Hypothalamus (tissue), 51 donors: ENCODE measurements at regions not wholly inside any gene's neighbourhood (a gene's known extent, or its start where the extent isn't known, plus 50 kb on each side); places are given as distances from the start of the nearest gene placed in this dataset.
"Not testable (repeated sequence)": the region's sequence is repeated elsewhere in the genome, so short reads cannot be mapped to it uniquely, and the experiment has no call there.

Experiments
- DNase-seq, 51 donors: peaks; one replicate each; lab custom pipeline; 2025; lab: John Stamatoyannopoulos, UW

DNA sequence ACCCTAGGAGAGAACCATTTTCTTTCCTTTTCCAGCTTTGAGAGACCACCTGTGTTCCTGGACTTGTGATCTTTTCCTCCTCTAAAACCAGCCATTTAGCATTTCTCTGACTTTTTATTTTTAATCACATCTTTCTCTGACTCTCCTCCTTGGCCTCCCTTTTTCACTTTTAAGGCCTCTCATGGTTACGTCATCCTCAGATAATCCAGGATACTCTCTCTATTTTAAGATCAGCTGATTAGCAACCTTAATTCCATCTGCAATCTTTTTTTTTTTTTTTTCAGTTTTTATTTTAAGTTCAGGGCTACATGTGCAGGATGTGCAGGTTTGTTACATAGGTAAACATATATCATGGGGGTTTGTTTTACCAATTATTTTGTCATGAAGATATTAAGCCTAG, 54.0 kb downstream of the RFPL4B start:
- DNase-seq, result no peak

DNA sequence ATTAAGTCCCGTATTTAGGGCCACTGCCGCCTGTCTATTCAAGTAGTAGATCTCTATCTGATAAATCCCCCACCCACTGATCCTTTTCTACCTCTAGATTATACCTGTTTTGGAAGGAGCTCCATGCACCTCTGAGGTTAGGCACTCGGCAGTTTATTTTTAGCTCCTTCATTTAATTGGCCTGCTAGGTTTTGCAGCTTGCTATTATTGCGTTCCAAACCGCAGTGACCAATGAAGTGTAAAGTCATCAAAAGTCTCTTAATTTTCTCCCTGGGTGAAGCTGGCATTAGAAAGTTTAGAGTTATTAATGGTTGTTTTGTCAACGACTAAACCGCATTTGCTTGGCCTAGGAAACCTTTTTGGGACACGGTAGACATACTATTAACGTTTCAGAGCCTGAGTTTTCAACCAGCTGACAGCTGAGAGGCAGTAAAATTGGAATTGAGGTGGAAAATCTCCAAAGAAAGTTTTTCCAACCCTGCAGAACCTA, 60.0 kb downstream of the RFPL4B start:
- DNase-seq, result no peak

DNA sequence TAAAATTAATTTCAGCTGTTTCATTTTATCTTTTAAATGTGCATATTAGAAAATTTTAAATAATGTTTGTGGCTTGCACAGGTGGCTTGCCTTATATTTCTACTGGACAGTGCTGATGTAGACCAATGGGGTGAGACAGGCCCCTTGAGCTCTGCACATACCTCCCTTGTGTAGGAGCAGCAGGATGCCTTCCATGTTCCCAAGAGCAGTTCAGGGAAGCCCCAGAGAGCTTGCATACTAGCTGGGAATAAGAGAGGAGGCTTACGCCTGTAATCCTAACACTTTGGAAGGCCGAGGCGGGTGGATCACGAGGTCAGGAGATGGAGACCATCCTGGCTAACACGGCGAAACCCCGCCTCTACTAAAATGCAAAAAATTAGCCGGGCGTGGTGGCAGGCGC, 61.4 kb downstream of the RFPL4B start:
- no peak for DNase-seq

- no peak for DNase-seq
Observed at GRCh38 chr6:112409311-112409710, 62.2 kb downstream of the RFPL4B start.

GRCh38 chr6:112413780-112414179, 66.7 kb downstream of the RFPL4B start:
- no peak for DNase-seq

GRCh38 chr6:112415366-112415765, 68.2 kb downstream of the RFPL4B start:
- DNase-seq, result no peak

DNA sequence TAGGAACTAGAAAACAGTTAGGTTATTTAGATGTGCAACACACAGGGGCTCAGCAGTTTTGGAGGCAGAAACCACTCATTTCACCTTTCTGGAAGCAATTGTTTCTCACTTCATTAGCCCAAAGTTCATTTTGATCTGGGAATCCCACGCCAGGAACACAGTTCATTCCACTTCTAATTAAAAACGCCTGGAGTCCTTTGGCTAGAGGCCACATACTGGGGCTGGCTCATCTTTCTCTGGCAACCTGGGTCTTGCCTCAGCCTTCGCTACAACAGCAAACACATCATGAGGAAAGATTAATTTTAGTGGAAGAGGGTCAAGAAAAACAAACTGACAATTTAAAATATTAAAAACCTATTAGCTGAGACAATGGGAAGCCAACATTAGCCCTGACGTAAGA, 69.7 kb downstream of the RFPL4B start:
- no peak for DNase-seq

GRCh38 chr6:112427011-112427410, 79.9 kb downstream of the RFPL4B start:
- DNase-seq, result not testable (repeated sequence)

DNA sequence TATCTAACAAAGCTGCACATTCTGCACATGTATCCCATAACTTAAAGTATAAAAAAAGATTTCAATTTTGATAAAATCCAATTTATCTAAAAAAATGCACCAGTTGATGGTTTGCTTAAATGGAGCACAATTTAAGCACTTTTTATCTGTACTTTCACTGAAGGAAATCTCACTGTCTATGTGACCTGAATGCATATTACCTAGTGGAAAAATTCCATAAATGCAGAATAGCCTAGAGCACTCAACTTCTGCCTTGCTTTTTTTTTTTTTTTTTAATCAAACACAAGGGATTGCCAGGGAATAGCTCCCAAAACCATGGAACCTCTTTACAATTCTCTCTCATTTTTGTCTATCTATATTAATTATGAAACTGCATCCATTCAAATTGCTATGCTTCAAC, 80.4 kb downstream of the RFPL4B start:
- no peak for DNase-seq

DNA sequence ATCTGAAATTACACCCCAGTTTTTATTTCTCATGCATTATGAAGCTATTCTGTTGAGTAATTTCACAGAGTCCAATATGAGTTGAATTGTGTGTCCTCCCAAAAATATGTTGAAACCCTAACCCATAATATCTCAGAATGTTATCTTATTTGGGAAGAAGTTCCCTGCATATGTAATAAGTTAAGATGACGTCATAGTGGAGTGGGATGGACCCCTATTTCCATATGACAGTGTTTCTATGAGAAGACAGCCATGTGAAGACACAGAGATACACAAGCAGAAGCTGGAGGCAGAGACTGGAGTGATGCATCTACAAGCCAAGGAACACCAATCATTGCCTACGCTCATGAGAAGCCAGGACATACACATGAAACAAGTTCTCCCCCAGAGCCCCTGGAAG, 81.3 kb downstream of the RFPL4B start:
- no peak for DNase-seq

DNA sequence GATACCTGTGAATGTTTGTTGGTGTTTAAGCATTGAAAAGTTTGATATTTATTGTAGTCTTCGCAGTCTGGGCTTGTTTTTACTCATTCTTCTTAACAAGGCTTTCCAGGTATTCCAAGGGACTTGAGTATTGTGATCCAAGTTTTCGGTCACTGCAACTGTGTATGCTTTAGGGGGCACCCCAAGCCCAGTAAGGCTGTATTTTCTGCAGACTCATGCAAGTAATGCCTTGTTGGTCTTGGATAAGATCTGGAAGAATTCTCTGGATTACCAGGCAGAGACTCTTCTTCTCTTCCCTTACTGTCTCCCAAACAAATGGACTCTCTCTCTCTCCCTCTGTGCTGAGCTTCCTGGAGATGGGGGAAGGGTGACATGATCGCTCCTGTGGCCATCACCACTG, 82.1 kb downstream of the RFPL4B start:
- DNase-seq, result no peak

GRCh38 chr6:112431803-112432202, 84.7 kb downstream of the RFPL4B start:
- DNase-seq, result no peak

GRCh38 chr6:112432853-112433252, 85.7 kb downstream of the RFPL4B start:
- DNase-seq, result no peak

DNA sequence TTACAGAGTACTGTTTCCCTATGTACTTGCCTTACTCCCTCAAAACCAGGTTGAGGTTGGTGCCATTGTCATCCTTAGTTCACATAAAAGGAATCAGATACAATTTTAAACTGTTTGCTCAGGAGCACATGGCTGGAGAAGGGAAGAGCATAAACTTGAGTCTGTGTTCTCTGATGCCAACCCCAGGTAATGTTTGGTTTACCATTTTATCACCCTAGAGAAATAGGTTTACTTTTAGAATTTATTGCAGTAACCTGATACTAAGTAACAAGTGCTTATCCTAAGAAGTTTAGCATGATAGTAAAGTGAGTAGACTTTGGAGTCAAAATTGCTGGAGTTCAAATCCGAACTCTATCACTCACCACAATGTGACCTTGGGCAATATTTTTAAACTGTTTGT, 86.3 kb downstream of the RFPL4B start:
- DNase-seq, result no peak

DNA sequence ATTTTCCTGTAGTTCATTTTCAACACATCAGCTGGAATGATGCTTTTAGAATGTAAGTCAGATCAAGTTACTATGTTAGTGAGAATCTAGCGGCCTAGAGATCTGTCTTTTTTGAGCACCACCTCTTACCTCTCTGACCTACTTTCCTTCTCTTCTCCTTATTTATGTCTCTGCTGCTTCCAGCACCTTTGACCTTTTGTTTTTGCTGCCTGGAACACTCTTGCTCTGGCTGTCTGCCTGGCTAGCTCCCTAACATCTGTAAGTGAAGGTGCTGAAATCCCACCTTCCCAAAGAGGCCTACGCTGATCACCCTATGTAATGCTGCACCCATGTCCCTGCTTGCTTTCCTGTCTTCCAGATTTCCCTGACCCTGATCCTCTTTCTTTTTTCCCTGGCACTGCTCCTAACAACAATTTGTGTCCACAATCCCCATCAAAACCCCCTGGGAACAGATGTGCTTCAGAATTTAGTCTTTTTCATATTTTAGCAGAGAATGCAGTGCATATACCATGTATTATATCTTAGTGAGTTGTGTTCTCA, 87.8 kb downstream of the RFPL4B start:
- no peak for DNase-seq

- DNase-seq, result no peak
Observed at GRCh38 chr6:112437058-112437457, 89.9 kb downstream of the RFPL4B start.

- peak in 2 of 51 donors; percentile 2 to 4 for DNase-seq
Observed at GRCh38 chr6:112439010-112439409, 91.9 kb downstream of the RFPL4B start.

DNA sequence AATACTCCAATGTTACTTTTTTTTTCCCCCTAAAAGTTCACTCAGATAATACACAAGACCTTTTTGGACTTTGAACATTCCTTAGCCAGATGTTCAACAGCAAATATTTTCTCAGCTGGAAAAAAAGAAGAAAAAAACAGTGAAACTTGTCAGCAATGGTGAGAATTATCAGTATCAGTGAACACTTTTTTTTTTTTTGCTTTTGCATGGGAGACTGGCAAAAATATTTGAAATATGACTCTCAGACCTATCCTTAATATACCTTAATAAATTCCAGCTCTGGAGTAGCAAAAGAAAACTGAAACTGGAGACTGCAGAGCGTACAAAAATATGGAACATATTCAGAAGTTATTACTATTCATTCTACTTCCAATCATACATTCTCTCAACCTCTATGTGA, 92.3 kb downstream of the RFPL4B start:
- no peak for DNase-seq

GRCh38 chr6:112441607-112442006, 94.5 kb downstream of the RFPL4B start:
- no peak for DNase-seq

DNA sequence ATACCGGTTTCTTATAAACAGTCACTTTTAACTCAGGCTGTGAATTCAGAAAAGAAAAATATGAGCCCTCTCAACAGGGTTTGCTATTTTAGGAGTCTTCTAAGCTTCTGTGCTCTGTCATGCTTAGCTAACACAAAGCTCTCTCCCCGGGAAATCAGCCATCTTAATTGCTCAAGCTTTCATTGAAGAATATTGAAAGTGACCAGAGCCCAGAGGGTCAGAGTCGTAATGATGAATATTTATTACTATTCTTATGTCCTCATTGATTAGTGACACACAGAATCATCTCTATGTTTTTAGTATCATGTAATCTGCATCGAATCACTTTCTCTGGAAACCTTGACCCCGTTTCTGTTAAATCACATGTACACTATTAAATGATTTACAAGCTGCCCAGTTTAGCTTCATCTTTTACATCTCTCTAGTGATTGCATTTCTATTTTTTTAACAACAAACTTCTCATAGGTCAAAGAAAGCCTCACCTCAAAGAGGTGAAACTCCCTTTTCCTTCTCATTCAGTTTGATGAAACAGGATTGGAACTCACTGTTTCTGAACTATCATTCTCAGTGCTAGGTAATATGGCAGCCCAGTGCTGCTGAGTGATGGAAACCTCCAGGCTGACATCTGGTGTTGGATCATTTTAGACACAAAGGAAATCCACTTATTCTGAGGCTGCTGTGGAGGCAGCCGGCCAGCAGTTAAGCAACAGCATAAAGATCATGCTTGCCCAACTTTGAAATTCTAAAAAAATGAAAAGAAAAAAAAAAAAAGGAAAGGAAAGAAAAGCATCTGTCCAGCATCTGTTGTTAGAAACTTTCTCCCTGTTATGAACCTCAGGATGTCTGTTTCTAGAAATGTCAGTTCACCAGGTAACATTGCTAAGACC, 96.3 kb downstream of the RFPL4B start:
- peak in 2 of 51 donors; percentile 1 to 4 for DNase-seq

DNA sequence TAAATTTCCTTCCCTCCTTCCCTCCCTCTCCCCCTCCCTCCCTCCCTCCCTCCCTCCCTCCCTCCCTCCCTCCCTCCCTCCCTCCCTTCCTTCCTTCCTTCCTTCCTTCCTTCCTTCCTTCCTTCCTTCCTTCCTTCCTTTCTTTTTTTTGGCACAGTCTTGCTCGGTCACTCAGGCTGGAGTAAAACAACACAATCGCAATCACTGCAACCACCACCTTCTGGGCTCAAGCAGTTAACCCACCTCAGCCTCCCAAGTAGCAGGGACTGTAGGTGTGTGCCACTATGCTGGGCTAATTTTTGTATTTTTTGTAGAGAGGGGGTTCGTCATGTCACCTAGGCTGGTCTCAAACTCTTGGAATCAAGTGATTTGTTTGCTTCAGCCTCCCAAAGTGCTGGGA, 101.7 kb downstream of the RFPL4B start:
- not testable (repeated sequence) for DNase-seq

DNA sequence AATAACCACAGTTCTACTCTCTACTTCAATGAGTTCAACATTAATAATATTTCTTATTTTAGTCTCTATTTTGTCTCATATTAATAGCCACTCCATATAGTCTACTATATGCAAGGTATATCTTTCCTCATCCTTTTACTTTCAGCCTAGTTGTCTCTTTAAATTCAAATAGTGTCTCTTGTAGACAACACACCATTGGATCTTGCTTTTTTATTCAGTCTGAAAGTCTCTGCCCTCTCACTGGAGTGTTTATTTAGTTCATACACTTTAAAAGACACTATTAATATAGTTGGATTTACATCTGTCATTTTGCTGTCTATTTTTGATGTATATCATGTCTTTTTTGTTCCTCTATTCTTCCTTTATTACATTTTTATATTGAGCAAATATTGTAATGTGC, 103.5 kb downstream of the RFPL4B start:
- no peak for DNase-seq
